ENCODE measurements at regions not wholly inside any gene's neighbourhood (a gene's known extent, or its start where the extent isn't known, plus 50 kb on each side); places are given as distances from the start of the nearest gene placed in this dataset.

DNA sequence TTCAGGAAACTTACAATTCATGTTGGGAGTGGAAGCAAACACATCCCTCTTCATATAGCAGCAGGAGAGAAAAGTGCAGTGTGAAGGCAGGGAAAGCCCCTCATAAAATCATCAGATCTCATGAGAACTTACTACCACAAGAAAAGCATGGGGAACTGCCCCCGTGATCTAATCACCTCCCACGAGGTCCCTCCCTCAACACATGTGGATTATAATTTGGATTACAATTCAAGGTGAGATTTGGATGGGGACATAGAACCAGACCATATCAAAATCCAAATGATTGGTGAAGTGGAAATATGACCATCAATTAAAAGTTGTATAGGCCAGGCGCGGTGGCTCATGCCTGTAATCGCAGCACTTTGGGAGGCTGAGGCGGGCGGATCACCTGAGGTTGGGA, 1268.0 kb downstream of the JRKL start:
- Histone ChIP-seq H3K9me1 (ENCODE audit: control insufficient read depth, insufficient read depth, low read length) (no peaks in the 10 kb centered on the region), H2AFZ (ENCODE audit: low read depth, low read length) (peak overlapping the region; percentile 26; the same call in 1 of the 2 replicates), H3K4me2 (ENCODE audit: insufficient read depth, low read length) (no peak overlapping the region), H3K9me3 (replicated peaks; ENCODE audit: control insufficient read depth, insufficient read depth, low read depth, low read length) (no peaks in the 10 kb centered on the region), H3K27me3 (ENCODE audit: control insufficient read depth in 2 of 2, insufficient read depth in 2 of 2, low read length in 2 of 2) (no peaks in the 10 kb centered on the region), H3K4me3 (no peak overlapping the region), H3K27ac (ENCODE audit: extremely low read depth, low read depth, low read length) (no peak overlapping the region), H3K79me2 (ENCODE audit: control insufficient read depth, insufficient read depth, low read length) (no peaks in the 10 kb centered on the region), H3K4me1 (replicated peaks in 1 of 2; ENCODE audit: control insufficient read depth in 2 of 2, insufficient read depth in 2 of 2, low read length in 2 of 2) (no peaks in the 10 kb centered on the region), H3K36me3 (ENCODE audit: control insufficient read depth, insufficient read depth, low read length) (no peaks in the 10 kb centered on the region), H3K9ac (ENCODE audit: insufficient read depth in 1 of 2, low read depth in 2 of 2, low read length in 2 of 2) (no peak overlapping the region), H4K20me1 (replicated peaks; ENCODE audit: control insufficient read depth, insufficient read depth, low read length) (no peaks in the 10 kb centered on the region)
- intact Hi-C loops (cut with micrococcal nuclease): no loop called here
- no peak for ATAC-seq
- ChIA-PET POLR2A (no interaction called here), CTCF (ENCODE audit: low intra/inter-chr PET ratio) (no interaction called here)
- WGBS (ENCODE audit: insufficient coverage, low coverage, missing lambda C conversion rate): 45% methylated on average over 6 of the region's 7 CpGs
- TF ChIP-seq RUNX1 (IDR thresholded peaks at IDR 0.05; ENCODE audit: low read depth): no peak
- TF ChIP-seq SP1 (CRISPR knock-in tag; IDR thresholded peaks at IDR 0.05): no peak
- no peak for TF ChIP-seq E2F3 (CRISPR knock-in tag; IDR thresholded peaks at IDR 0.05)
- no peak for TF ChIP-seq LCOR (CRISPR knock-in tag; IDR thresholded peaks at IDR 0.05)
- TF ChIP-seq ZNF785 (CRISPR knock-in tag; IDR thresholded peaks at IDR 0.05): no peak
- no peak for TF ChIP-seq HCFC1 (IDR thresholded peaks at IDR 0.05; ENCODE audit: low read depth, low read length)
- TF ChIP-seq XRCC5 (IDR thresholded peaks at IDR 0.05; ENCODE audit: low read depth, low read length): no peak
- FAIRE-seq: no peak
- no TSS peak for BruUV-seq (replicated peaks)
- in situ Hi-C loops (cut with MboI): no loop called here
- no peak for DNase-seq (ENCODE audit: extremely low read depth in 1 of 4, low spot score in 3 of 4)

DNA sequence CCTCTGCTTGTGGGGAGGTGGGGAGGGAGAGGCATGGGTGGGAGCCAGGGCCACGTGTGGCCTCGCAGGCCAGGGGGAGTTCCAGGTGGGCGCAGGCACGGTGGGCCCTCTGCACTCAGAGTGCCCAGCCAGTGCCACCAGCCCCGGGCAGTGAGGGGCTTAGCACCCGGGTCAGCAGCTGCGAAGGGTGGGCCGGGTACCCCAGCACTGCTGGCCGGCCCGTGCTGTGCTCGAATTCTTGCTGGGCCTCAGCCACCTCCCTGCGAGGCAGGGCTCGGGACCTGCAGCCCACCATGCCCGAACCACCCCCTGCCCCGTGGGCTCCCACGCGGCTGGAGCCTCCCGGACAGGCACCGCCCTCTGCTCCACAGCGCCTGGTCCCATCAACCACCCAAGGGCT, 1277.2 kb downstream of the JRKL start:
- POLR2A ChIA-PET: no interaction called here
- H3K4me3 ChIP-seq: no peak overlapping the region
- in situ Hi-C loops (cut with MboI) (no loop called here), intact Hi-C loops (cut with micrococcal nuclease) (no loop called here)
- no peaks in the 10 kb centered on the region for H3K36me3 ChIP-seq (ENCODE audit: control insufficient read depth, insufficient read depth, low read length)
- H3K27ac ChIP-seq (ENCODE audit: extremely low read depth, low read depth, low read length): no peak overlapping the region
- H3K9ac ChIP-seq (ENCODE audit: insufficient read depth in 1 of 2, low read depth in 2 of 2, low read length in 2 of 2): no peak overlapping the region
- DNase-seq (ENCODE audit: extremely low read depth in 1 of 4, low spot score in 3 of 4) (no peak), ATAC-seq (no peak), FAIRE-seq (no peak)
- no peak overlapping the region for H3K4me2 ChIP-seq (ENCODE audit: insufficient read depth, low read length)
- H4K20me1 ChIP-seq (replicated peaks; ENCODE audit: control insufficient read depth, insufficient read depth, low read length): no peaks in the 10 kb centered on the region
- H3K9me3 ChIP-seq (replicated peaks; ENCODE audit: control insufficient read depth, insufficient read depth, low read depth, low read length): peaks cover 3% of the 10 kb centered on the region
- WGBS (ENCODE audit: insufficient coverage, low coverage, missing lambda C conversion rate): 39% methylated on average over 9 of the region's 20 CpGs
- no peaks in the 10 kb centered on the region for H3K9me1 ChIP-seq (ENCODE audit: control insufficient read depth, insufficient read depth, low read length)
- no peaks in the 10 kb centered on the region for H3K79me2 ChIP-seq (ENCODE audit: control insufficient read depth, insufficient read depth, low read length)
- no peaks in the 10 kb centered on the region; a peak in 1 of 5 replicates for H3K4me1 ChIP-seq (replicated peaks in 1 of 2; ENCODE audit: control insufficient read depth in 2 of 2, insufficient read depth in 2 of 2, low read length in 2 of 2)
- CTCF ChIA-PET (ENCODE audit: low intra/inter-chr PET ratio): no interaction called here
- BruUV-seq (replicated peaks): no TSS peak
- H3K27me3 ChIP-seq (ENCODE audit: control insufficient read depth in 2 of 2, insufficient read depth in 2 of 2, low read length in 2 of 2): no peaks in the 10 kb centered on the region
- no peak overlapping the region for H2AFZ ChIP-seq (ENCODE audit: low read depth, low read length)
- TF ChIP-seq SREBF1 (IDR thresholded peaks at IDR 0.05; ENCODE audit: borderline replicate concordance, low read depth, low read length) (no peak), TAF1 (IDR thresholded peaks at IDR 0.05; ENCODE audit: control insufficient read depth, extremely low read depth, insufficient read depth, low read length, severe bottlenecking) (no peak), JUND (IDR thresholded peaks at IDR 0.05; ENCODE audit: borderline replicate concordance, low read depth, low read length) (no peak), JUND (tag; IDR thresholded peaks at IDR 0.05; ENCODE audit: borderline replicate concordance, low read depth, low read length) (no peak), HIVEP1 (CRISPR knock-in tag; IDR thresholded peaks at IDR 0.05) (no peak)
- TF ChIP-seq, protein P1, sequence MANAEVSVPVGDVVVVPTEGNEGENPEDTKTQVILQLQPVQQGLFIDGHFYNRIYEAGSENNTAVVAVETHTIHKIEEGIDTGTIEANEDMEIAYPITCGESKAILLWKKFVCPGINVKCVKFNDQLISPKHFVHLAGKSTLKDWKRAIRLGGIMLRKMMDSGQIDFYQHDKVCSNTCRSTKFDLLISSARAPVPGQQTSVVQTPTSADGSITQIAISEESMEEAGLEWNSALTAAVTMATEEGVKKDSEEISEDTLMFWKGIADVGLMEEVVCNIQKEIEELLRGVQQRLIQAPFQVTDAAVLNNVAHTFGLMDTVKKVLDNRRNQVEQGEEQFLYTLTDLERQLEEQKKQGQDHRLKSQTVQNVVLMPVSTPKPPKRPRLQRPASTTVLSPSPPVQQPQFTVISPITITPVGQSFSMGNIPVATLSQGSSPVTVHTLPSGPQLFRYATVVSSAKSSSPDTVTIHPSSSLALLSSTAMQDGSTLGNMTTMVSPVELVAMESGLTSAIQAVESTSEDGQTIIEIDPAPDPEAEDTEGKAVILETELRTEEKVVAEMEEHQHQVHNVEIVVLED (CRISPR knock-in tag; IDR thresholded peaks at IDR 0.05): no peak
- TF ChIP-seq, protein P2, sequence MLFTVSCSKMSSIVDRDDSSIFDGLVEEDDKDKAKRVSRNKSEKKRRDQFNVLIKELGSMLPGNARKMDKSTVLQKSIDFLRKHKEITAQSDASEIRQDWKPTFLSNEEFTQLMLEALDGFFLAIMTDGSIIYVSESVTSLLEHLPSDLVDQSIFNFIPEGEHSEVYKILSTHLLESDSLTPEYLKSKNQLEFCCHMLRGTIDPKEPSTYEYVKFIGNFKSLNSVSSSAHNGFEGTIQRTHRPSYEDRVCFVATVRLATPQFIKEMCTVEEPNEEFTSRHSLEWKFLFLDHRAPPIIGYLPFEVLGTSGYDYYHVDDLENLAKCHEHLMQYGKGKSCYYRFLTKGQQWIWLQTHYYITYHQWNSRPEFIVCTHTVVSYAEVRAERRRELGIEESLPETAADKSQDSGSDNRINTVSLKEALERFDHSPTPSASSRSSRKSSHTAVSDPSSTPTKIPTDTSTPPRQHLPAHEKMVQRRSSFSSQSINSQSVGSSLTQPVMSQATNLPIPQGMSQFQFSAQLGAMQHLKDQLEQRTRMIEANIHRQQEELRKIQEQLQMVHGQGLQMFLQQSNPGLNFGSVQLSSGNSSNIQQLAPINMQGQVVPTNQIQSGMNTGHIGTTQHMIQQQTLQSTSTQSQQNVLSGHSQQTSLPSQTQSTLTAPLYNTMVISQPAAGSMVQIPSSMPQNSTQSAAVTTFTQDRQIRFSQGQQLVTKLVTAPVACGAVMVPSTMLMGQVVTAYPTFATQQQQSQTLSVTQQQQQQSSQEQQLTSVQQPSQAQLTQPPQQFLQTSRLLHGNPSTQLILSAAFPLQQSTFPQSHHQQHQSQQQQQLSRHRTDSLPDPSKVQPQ (CRISPR knock-in tag; IDR thresholded peaks at IDR 0.05; ENCODE audit: borderline replicate concordance): no peak

Data from K562 (cell line).